VCaP (cell line): ENCODE measurements at regions not wholly inside any gene's neighbourhood (a gene's known extent, or its start where the extent isn't known, plus 50 kb on each side); places are given as distances from the start of the nearest gene placed in this dataset.
"Not testable (repeated sequence)": the region's sequence is repeated elsewhere in the genome, so short reads cannot be mapped to it uniquely, and the experiment has no call there.

ENCODE experiments used
- H3K27ac ChIP-seq: fragments of 450-650 bp; 2 replicates; pipeline ENCODE4 v1.5.1; 2017
- CTCF ChIP-seq: fragments of 450-650 bp; conservative IDR thresholded peaks from 2 replicates; pipeline ENCODE4 v1.5.1; 2017; ENCODE audit warnings: mild to moderate bottlenecking, moderate library complexity

GRCh38 chr7:156380261-156380660, 260.3 kb upstream of the RNF32 start:
- no peak for TF ChIP-seq CTCF
- peak overlapping the region; percentile 58 for H3K27ac ChIP-seq

- TF ChIP-seq CTCF: no peak
- H3K27ac ChIP-seq: peak overlapping the region; percentile 58
Measured at GRCh38 chr7:156379324-156380070, 261.1 kb upstream of the RNF32 start.

GRCh38 chr7:156378806-156379205, 261.8 kb upstream of the RNF32 start:
- TF ChIP-seq CTCF: no peak
- H3K27ac ChIP-seq: peak overlapping the region; percentile 58

GRCh38 chr7:156376317-156376716, 264.3 kb upstream of the RNF32 start:
- TF ChIP-seq CTCF: no peak
- H3K27ac ChIP-seq: no peak overlapping the region

- H3K27ac ChIP-seq: no peak overlapping the region
- no peak for TF ChIP-seq CTCF
Measured at GRCh38 chr7:156374335-156374734, 266.2 kb upstream of the RNF32 start.

- H3K27ac ChIP-seq: not testable (repeated sequence)
Measured at GRCh38 chr7:156369929-156370328, 270.6 kb upstream of the RNF32 start.

GRCh38 chr7:156368053-156368843, 272.3 kb upstream of the RNF32 start:
- H3K27ac ChIP-seq: peak overlapping the region; percentile 46
- no peak for TF ChIP-seq CTCF

- TF ChIP-seq CTCF: no peak
- H3K27ac ChIP-seq: no peak overlapping the region
Measured at GRCh38 chr7:156363751-156364150, 276.8 kb upstream of the RNF32 start.
